ENCODE measurements at regions not wholly inside any gene's neighbourhood (a gene's known extent, or its start where the extent isn't known, plus 50 kb on each side); places are given as distances from the start of the nearest gene placed in this dataset.

- no peak overlapping the region for H3K4me3 Mint-ChIP-seq
- Histone ChIP-seq H3K36me3 (replicated peaks in 1 of 2; ENCODE audit: control extremely low read depth in 1 of 2, control insufficient read depth in 1 of 2, extremely low read depth in 1 of 2, insufficient read depth in 2 of 2, low read length in 1 of 2) (no peaks in the 10 kb centered on the region), H3K9me3 (ENCODE audit: control extremely low read depth in 1 of 3, control insufficient read depth in 2 of 3, insufficient read depth in 1 of 3, low read length in 2 of 3) (peaks cover 0 to 8% (median 0%) of the 10 kb centered on the region in 3 donors), H3K4me3 (ENCODE audit: control extremely low read depth in 1 of 5, extremely low read depth in 1 of 5, insufficient read depth in 1 of 5, low read depth in 2 of 5, low read length in 4 of 5) (no peak overlapping the region), H3K27ac (ENCODE audit: low read length in 2 of 2) (no peak overlapping the region), H4K20me1 (ENCODE audit: control insufficient read depth, insufficient read depth, low read length, poor library complexity, severe bottlenecking) (no peaks in the 10 kb centered on the region), H3K27me3 (replicated peaks in 1 of 4; ENCODE audit: control extremely low read depth in 1 of 4, control insufficient read depth in 3 of 4, insufficient read depth in 4 of 4, low read length in 3 of 4) (no peaks in the 10 kb centered on the region), H3K4me2 (replicated peaks; ENCODE audit: low read depth, low read length, poor library complexity, severe bottlenecking) (no peak overlapping the region), H2AFZ (ENCODE audit: insufficient read depth, low read depth, low read length, poor library complexity, severe bottlenecking) (no peak overlapping the region), H3K79me2 (ENCODE audit: control insufficient read depth, insufficient read depth, low read length) (no peaks in the 10 kb centered on the region), H3K9ac (ENCODE audit: low read length) (no peak overlapping the region), H3K4me1 (ENCODE audit: control insufficient read depth in 2 of 2, insufficient read depth in 2 of 2, low read length in 2 of 2) (peaks cover 0 to 14% of the 10 kb centered on the region in 2 donors)
- ChIA-PET POLR2A (no interaction called here), CTCF (no interaction called here)
- TF ChIP-seq CTCF (IDR thresholded peaks at IDR 0.05) = no peak
- TF ChIP-seq EZH2 (IDR thresholded peaks at IDR 0.05; ENCODE audit: borderline replicate concordance, insufficient read depth, low read depth, low read length, poor library complexity, severe bottlenecking) = no peak
- intact Hi-C loops (cut with micrococcal nuclease) = no loop called here
- ATAC-seq (ENCODE audit: low read depth) (no peak), DNase-seq (no peak)
- no peaks in the 10 kb centered on the region for H3K27me3 Mint-ChIP-seq
- H3K9me3 Mint-ChIP-seq (ENCODE audit: insufficient read depth) = no peaks in the 10 kb centered on the region
- WGBS (ENCODE audit: insufficient coverage) = 91% methylated on average over 19 of the region's 19 CpGs
- no peak overlapping the region for H3K27ac Mint-ChIP-seq
- no peaks in the 10 kb centered on the region for H3K4me1 Mint-ChIP-seq
Measured at GRCh38 chr22:49091451-49091850, 736.2 kb downstream of the BRD1 start.

- Histone ChIP-seq H4K20me1 (ENCODE audit: control insufficient read depth, insufficient read depth, low read length, poor library complexity, severe bottlenecking) (no peaks in the 10 kb centered on the region), H3K79me2 (ENCODE audit: control insufficient read depth, insufficient read depth, low read length) (no peaks in the 10 kb centered on the region), H3K36me3 (replicated peaks in 1 of 2; ENCODE audit: control extremely low read depth in 1 of 2, control insufficient read depth in 1 of 2, extremely low read depth in 1 of 2, insufficient read depth in 2 of 2, low read length in 1 of 2) (no peaks in the 10 kb centered on the region), H2AFZ (ENCODE audit: insufficient read depth, low read depth, low read length, poor library complexity, severe bottlenecking) (no peak overlapping the region), H3K4me2 (replicated peaks; ENCODE audit: low read depth, low read length, poor library complexity, severe bottlenecking) (no peak overlapping the region), H3K9me3 (ENCODE audit: control extremely low read depth in 1 of 3, control insufficient read depth in 2 of 3, insufficient read depth in 1 of 3, low read length in 2 of 3) (peaks cover 0 to 7% (median 0%) of the 10 kb centered on the region in 3 donors), H3K4me3 (ENCODE audit: control extremely low read depth in 1 of 5, extremely low read depth in 1 of 5, insufficient read depth in 1 of 5, low read depth in 2 of 5, low read length in 4 of 5) (no peak overlapping the region), H3K4me1 (ENCODE audit: control insufficient read depth in 2 of 2, insufficient read depth in 2 of 2, low read length in 2 of 2) (peaks cover 0 to 14% of the 10 kb centered on the region in 2 donors), H3K9ac (ENCODE audit: low read length) (no peak overlapping the region), H3K27ac (ENCODE audit: low read length in 2 of 2) (no peak overlapping the region), H3K27me3 (replicated peaks in 1 of 4; ENCODE audit: control extremely low read depth in 1 of 4, control insufficient read depth in 3 of 4, insufficient read depth in 4 of 4, low read length in 3 of 4) (no peaks in the 10 kb centered on the region)
- H3K27me3 Mint-ChIP-seq = no peaks in the 10 kb centered on the region
- intact Hi-C loops (cut with micrococcal nuclease) = no loop called here
- no peaks in the 10 kb centered on the region for H3K4me1 Mint-ChIP-seq
- no peaks in the 10 kb centered on the region for H3K9me3 Mint-ChIP-seq (ENCODE audit: insufficient read depth)
- TF ChIP-seq EZH2 (IDR thresholded peaks at IDR 0.05; ENCODE audit: borderline replicate concordance, insufficient read depth, low read depth, low read length, poor library complexity, severe bottlenecking) (no peak), CTCF (IDR thresholded peaks at IDR 0.05) (no peak)
- no peak for DNase-seq
- CTCF ChIA-PET = no interaction called here
- ATAC-seq (ENCODE audit: low read depth) = no peak
- 78% methylated on average over 10 of the region's 10 CpGs for WGBS (ENCODE audit: insufficient coverage)
- no peak overlapping the region for H3K27ac Mint-ChIP-seq
- POLR2A ChIA-PET = no interaction called here
- H3K4me3 Mint-ChIP-seq = no peak overlapping the region
Measured at GRCh38 chr22:49090853-49091135, 736.9 kb downstream of the BRD1 start.
